GM10266 (cell line): ENCODE measurements at regions not wholly inside any gene's neighbourhood (a gene's known extent, or its start where the extent isn't known, plus 50 kb on each side); places are given as distances from the start of the nearest gene placed in this dataset.

Source experiments
- DNase-seq: peaks from one replicate; pipeline ENCODE4 v3.0.0; 2012; ENCODE audit errors: extremely low spot score
- TF ChIP-seq, protein P1 (sequence below): IDR thresholded peaks from 2 replicates; pipeline ENCODE4 v1.5.1; 2012; ENCODE audit warnings: mild to moderate bottlenecking, low read depth; ENCODE audit not compliant: control insufficient read depth, insufficient read depth; ENCODE audit errors: missing control alignments

DNA sequence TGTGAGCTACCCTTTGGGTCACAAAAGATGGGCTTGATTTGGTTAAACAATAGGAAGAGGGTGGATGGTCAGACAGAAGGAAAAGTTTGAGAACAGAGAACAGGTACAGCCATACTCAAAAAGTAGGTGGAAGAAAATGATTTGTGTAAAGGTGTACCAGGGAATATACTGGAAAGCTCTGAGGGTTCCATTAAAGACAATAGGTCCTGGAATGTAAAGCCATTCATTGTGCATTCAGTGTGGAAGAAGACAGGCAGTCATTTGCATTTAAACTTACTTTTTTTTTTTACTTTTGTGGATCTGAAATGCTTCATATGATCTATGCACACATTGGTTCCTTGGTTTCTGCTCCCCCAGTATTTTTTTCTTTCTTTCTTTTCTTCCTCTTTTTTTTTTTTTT is 581.4 kb upstream of the PIK3C3 start:
- TF ChIP-seq, protein P1, sequence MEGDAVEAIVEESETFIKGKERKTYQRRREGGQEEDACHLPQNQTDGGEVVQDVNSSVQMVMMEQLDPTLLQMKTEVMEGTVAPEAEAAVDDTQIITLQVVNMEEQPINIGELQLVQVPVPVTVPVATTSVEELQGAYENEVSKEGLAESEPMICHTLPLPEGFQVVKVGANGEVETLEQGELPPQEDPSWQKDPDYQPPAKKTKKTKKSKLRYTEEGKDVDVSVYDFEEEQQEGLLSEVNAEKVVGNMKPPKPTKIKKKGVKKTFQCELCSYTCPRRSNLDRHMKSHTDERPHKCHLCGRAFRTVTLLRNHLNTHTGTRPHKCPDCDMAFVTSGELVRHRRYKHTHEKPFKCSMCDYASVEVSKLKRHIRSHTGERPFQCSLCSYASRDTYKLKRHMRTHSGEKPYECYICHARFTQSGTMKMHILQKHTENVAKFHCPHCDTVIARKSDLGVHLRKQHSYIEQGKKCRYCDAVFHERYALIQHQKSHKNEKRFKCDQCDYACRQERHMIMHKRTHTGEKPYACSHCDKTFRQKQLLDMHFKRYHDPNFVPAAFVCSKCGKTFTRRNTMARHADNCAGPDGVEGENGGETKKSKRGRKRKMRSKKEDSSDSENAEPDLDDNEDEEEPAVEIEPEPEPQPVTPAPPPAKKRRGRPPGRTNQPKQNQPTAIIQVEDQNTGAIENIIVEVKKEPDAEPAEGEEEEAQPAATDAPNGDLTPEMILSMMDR: no peak
- DNase-seq: no peak

DNA sequence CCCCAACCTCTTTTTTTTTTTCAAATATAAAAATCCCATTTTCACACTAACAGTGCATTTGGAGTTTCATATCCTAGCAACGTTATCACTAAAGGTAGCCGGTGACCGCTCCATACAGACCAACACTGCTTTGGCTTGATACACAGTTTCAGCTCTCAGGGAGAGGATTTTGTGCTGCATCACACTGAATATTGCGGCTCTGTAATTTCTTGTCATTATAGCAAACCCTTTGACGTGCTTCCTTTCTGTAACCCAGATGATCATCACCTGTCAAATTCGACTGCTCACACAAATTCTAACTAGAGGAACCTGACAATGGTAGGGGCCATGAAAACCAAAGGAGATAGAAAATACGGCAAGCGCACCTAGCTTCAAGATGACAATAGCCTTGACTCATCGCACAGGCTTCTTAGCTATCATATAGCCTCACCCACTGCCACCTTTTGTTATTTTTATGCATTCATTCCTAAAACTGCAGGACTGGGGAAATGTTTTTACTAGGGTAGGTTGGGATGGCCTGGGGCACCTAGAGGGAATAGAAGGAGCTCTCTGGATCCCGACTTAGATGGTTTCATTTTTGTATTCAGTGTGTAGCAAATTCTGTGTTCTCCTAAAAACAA is 582.9 kb upstream of the PIK3C3 start:
- TF ChIP-seq, protein P1: no peak
- no peak for DNase-seq

DNA sequence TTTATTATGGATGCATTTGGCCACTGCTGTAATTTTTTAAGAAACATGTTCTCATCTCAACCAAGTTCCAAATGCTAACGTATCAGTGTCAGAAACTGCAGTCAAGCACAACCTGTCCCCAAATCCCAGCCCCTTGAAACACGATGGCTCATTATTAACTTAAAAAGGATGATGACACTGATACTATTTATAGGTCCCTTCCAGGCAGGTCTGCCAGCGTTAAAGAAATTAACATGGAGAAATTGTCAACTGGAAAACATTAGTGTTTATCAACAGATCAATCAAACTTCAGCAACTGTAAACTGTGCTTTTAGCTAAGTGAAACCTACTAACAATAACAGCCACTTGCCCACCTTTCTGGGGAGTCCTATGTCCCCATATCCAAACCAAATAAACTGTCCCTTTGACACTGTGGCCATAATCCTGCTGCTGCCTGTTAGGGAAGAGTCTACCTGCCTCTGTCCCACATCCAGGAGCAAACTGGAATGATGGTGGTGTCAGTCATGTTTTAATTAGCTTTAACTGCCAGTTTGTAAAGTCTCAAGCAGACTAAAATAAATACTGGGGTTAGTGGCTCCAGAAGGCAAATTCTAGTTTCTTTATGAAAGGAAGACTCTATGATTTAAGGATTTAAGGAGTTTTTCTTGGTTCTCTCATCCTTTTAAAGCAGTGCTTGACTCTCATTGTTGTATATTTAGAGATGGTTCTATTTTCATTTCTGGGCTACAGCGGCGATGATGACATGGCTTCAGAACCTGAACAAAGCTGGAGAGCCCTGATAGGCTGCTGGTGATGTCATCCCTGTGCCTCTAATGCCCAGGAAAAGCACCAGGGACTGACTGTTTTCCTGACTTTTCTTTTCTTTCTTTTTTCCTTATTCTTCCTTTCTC is 583.6 kb upstream of the PIK3C3 start:
- no peak for DNase-seq
- TF ChIP-seq, protein P1: no peak

DNA sequence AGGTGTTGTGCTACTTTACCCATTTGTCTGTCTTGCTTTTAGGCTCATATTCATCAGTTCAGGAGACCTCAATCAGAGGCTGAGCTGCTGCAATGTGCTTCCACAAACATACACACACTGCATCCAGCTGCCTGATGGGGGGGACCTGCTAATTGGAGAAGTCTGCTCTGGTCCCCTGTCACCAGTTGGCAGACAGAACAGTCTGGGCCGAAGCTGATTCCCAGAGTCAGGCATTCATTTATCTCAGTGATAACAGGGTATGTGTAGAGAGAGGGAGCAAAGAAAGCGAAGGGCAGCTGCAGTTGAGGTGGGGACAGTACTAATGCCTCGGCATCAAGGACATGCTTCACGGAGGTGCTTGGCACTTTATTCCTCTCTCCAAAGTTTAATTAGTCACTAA is 584.3 kb upstream of the PIK3C3 start:
- TF ChIP-seq, protein P1: no peak
- DNase-seq: no peak

DNA sequence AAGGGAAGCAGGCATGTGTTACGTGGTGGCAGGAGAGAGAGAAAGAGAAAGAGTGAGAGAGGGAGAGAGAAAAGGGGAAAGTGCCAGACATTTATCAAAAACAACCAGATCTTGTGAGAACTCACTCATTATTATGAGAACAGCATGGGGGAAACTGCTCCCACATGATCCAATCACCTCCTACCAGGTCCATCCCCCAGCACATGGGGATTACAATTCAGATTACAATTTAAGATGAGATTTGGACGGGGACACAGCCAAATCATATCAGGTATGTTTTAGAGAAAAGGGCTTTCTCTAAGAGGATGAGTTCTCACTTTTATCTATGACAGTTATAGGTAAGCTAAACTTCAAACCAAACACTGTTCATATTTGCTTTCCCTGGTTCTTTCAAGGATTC is 597.3 kb upstream of the PIK3C3 start:
- no peak for DNase-seq
- TF ChIP-seq, protein P1: no peak

DNA sequence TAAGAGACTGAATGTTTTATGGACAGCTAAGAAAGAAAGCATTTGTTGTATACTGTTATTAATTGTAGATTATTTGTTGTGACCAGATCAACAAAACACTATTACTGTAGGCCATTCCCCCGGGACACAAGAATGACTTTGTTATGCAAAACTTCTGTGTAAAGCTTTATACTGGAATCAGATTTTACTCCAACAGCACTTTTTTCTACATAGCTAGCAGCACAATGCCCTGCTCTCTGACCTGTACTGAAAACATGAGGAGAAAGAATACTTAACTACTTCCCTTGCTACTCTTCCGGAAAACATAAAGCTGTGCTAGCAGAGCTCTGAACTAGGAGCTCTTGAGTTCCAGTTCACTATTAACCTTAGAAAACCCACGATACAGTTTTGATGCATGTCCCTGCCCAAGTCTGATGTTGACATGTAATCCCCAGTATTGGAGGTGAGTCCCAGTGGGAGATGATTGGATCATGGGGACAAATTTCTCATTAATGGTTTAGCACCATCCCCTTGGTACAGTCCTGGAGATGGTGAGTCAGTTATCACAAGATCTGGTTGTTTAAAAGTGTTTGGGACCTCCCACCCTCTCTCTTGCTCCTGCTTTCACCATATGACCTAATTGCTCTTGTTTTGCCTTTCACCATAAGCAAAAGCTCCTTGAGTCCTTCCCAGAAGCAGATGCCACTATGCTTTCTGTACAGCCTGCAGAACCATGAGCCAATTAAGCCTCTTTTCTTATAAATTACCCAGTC is 601.1 kb upstream of the PIK3C3 start:
- TF ChIP-seq, protein P1: no peak
- no peak for DNase-seq
